ENCODE measurements at regions not wholly inside any gene's neighbourhood (a gene's known extent, or its start where the extent isn't known, plus 50 kb on each side); places are given as distances from the start of the nearest gene placed in this dataset.
"Not testable (repeated sequence)": the region's sequence is repeated elsewhere in the genome, so short reads cannot be mapped to it uniquely, and the experiment has no call there.

DNA sequence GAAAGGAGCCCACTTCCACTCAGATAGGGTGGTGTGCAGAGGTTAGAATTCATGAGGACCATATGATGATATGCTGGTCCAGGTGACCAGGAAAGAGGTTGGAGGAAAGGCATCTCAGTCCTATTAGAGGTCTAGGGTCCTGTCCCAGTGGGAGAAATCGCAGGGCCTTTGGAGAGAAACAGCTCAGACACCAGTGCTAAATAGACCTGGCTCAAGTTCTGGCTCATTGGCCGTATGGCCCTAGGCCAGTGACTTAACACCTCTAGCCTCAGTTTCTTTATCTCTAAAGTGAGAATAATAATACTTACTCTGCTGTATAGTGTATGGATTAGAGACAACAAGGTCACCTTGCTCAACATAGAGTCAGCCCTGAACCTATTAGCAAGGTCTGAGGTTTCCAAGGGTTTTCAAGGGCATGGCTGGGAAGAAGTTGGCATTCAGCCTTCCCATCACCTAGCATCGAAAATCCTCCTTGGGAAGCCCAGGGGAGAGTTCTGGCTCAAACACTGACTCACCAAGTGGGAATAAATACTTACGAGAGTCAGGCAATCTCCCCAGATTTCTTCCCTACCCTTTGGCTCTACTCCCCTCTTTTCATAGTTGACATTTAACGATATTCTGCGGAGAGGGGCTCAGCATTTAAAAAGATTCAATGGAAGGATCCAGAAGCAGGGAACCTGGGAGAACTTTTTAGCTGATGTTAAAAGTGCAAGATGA lies 473.1 kb upstream of the PODXL start:
- no peak for DNase-seq

DNA sequence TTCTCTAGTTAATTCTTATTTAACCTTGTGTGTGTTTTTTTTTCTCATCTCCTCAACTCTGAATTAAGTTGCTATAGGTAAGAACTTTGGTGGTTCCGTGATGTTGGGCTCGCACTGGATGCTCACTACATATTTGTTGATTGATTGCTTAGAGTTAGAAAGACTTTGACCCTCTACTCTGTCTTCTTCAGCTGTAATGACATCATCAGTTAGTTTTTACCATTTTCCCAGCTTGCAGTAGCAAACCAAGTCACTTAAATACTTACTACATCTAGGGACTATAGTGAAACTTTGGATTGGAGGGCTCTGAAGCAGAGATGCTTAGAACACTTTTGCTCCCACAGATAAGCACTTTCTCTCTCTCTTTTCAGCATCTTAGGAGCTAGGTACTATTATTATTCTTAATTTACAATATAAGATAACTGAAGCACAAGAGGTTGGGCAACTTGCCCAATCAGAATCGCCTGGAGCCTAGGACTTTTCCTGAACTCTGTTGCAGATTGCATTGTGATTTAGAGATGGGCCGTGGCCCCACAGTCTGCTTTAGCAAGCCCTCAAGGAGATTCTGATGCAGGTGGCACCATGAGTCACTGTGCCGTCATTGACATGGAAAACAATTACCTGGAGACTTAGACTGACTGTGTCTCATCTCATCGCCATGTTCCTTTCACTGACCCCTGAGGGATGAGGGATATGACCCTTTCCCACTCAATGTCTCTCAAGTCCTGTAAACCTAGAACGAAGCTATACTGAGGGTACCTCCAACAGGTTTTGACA lies 471.9 kb upstream of the PODXL start:
- no peak for DNase-seq

DNA sequence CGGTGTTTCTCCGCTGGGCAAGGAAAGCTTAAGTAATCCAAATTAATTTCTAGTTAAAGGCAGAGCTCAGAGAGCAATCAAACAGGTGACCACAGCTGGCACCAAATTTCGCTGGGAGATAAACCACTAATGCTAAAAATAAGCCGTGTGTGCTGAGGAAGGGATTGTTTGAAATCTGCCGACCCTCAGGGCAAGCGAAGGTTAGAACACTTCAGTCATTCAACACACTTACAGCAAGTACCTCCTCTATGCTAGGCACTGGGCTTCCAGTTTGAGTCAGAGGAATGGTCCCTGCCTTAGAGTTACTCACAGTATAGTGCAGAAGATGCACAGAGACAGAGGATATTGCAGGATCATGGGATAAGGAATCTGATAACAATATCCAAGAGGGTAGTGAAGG lies 467.9 kb upstream of the PODXL start:
- no peak for DNase-seq

DNA sequence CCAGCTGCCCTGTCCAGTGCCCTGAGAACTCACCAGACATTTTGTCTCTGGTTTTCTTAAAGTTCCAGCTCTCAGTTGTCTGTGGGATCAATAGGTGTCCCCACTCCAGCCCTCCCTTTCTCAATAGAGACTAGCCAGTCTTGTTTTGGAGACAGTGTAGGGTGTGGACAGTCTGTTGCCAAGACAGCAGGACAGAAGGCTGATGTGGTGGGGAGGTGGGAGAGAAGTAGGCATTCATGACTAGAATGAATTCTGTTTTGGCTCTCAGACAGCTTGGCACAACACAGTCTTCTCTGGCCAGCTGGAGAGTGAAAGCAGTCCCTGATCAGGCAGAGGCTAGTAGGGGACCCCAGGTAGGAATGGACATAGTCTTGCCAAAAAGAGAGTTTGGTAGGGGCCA lies 467.0 kb upstream of the PODXL start:
- no peak for DNase-seq

DNA sequence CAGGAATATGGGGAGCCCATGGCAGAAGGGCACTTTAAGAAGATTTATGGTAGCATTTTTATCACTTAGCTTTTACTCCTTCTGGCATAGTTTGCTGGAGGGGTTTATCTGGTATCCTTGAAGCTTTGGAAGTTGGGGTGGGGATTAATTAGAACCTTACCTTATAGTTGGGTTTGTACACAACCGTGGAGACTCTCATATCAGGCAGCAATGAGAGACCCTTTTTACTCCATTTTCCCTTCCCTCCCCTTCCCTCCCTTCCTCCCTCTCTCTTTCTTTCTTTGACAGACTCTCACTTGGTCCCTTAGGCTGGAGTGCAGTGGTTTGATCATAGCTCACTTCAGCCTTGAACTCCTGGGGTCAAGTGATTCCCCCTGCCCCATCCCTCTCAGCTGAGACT lies 465.8 kb upstream of the PODXL start:
- DNase-seq: no peak

DNA sequence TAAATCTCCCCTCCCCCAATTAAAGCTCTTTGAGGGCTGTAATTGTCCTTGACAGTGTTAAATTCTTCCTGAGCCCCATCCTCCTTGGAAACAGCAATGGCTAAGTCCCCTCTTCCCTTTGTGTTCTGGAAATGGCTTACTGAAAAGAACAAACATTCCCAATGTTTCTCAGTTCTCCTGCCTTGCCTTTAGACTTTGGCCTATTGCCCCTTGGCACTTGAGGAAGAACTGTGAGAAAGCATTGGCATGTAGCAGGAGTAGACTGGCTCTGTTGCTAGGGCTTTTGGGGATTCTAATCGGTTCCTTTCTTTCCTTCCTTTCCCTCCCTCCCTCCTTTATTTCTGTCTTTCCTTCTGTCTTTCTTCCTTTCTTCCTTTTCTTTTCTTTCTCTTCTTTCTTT lies 463.3 kb upstream of the PODXL start:
- DNase-seq: no peak

DNA sequence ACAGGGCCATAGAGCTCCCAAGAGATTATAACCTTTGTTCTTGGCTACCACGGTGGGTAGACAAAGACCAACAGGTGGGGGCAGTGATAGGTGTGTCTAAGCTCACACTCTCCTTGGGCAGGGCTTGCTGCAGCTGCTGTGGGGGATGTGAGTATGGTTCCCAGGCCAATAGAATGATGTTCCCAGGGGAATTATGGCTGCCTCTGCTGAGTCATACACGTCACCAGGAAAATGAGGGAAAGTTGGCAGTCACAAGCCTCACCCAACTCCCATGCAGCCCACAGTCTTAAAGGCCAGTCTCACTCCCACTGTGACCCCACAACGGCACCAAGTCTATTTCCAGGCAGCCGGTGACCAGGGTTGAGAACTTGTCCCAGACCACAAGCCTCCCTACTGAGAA lies 453.4 kb upstream of the PODXL start:
- no peak for DNase-seq

DNA sequence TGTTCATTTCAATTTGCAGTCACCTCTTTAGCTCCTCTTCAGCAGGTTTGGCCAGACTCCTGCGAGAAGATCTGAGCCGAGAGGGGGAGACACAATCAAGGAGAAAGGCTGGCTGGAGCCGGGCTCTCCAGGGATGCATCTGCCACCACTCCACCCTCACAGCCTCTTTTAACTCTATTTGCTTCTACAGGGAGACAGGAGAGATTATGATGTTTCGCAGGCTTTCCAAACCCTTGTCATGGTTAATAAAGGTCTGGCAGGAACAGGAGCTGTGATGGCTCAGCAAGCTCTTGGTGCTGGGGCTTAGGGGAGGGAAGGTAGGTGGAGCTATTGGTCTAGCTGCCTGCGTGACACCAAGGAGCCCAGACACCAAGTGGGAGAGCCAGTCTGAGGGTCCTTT lies 448.1 kb upstream of the PODXL start:
- DNase-seq: no peak

DNA sequence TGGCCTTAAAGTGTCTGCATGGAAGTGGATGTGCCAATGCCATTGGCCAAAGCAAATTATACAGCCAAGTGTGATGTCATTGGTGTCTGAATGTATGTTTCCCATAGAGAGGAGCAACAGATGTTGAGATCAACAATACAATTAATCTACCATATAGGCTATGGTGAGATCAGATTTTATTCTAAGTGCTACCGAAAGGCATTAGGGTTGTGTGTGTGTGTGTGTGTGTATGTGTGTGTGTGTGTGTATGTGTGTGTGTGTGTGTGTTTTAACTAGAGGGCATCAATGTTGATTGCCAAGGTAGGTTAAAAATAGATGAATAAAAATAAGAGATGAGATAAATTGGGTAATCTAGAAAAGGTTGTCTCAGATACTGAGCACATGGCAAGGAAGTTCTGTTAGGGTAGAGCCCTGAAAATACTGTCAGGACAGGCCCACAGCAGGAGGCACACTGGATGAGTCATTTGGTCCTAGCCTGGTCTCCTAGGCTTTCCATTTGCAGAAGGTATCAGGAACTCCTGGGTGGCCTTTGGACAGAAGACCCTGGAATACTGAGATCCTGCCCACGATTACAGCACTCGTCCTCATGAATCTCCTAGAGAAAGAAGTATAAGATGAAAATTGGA lies 446.0 kb upstream of the PODXL start:
- DNase-seq: no peak

DNA sequence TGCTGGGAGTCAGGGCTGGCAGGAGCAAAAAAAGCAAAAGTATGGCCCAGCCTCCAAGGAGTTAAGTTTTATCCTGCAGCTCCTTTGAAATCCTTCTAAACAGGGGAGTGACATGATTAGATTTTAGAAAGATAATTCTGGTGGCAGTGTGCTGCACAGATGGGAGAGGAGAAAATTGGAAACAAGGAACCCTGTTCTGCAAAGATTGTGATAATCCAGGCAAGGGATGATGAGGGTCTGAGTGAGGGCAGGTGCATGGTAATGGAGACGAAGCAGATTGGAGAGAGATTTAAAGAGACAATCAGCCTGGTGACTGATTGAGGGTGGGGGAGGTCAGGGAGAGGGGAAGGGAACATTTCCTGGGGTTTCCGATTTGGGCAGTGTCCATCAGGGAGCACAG lies 444.7 kb upstream of the PODXL start:
- DNase-seq: no peak

DNA sequence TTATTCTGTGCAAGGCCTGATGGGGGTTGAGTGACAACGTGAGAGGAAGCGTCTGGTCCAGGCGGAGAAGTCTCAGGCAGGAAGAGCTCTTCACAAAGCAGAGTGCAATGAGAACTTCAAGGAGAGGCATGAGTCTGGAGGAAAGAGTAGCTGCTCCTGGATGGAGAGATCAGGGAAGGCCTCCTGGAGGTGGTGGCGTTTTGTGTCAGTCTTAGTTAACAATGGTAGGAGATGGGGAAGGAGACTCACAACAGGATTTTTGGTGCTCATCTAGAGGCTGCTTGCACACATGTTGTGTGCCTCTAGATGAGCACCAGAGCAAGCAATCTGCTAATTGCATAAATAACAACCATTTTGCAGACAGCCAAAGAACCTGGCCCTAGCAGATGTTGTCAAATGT lies 442.8 kb upstream of the PODXL start:
- no peak for DNase-seq

DNA sequence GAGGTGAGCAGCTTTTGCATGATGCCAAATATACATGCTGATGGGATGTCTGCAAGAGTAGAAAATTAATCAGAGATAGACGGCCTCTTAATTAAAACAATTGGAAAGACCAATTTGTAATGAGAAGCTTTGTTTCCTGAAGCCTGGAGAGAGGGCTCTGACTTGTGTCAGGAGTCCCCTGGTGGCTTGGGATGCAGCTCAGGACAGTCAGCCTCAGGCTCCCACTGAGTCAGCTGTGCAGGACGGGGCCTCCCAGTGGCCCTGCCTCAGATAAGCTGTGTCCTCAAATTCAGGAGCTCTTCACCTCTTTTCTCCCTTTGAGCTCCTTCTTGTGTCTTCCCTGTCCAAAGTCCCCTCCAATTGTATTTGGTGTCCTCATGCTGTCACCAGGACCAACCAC lies 438.9 kb upstream of the PODXL start:
- DNase-seq: no peak

DNA sequence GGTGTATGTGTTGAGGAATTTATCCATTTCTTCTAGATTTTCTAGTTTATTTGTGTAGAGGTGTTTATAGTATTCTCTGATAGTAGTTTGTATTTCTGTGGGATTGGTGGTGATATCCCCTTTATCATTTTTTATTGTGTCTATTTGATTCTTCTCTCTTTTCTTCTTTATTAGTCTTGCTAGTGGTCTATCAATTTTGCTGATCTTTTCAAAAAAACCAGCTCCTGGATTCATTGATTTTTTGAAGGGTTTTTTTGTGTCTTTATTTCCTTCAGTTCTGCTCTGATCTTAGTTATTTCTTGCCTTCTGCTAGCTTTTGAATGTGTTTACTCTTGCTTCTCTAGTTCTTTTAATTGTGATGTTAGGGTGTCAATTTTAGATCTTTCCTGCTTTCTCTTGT lies 424.6 kb upstream of the PODXL start:
- DNase-seq: not testable (repeated sequence)

DNA sequence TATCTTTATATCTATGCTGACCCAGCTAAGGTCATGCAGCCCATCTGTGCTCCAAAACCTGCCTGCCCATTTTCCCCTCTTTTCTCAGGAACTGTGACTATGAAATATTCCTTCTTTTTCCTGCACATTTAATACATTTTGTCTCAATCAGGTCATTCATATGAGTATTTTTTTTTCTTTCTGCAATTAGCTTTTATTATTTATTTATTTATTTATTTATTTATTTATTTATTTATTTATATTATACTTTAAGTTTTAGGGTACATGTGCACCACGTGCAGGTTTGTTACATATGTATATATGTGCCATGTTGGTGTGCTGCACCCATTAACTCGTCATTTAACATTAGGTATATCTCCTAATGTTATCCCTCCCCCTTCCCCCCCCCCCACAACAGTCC lies 421.7 kb upstream of the PODXL start:
- DNase-seq: not testable (repeated sequence)

DNA sequence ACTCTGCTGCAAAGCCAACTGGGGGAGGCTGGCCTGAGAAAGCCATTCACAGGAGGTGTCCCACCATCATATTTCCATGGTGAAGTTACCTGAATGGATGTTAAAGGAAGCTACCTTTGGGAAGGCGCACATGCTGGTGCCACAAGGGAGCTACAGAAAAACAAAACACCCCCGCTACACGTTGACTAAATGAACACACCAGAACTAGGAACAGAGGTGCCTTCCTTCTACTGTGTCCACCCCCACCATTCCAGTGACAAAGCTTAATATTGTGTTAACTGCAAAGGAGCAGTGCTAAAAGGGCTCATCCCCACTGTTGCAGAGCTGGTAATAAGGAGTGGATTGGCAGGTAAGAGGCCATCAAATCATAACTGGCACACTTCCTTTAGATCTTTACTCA lies 420.0 kb upstream of the PODXL start:
- DNase-seq: no peak

DNA sequence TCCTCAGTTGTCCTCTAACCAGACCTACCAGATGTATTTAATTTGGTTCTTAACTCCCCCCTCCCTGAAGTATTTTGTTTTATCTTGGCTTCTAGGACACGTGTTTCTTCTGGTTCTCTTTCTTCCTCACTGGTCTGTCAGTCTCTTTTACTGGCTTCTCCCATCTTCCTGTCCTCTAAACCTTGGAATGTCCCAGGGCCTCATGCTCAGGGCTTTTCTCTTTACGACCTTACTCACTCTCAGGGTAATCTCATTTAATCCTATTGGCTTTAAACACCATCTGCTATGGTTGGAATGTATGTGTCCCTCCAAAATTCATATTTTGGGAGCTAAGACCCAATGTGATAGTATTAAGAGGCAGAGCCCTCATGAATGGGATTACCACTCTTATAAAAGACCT lies 418.2 kb upstream of the PODXL start:
- DNase-seq: no peak

DNA sequence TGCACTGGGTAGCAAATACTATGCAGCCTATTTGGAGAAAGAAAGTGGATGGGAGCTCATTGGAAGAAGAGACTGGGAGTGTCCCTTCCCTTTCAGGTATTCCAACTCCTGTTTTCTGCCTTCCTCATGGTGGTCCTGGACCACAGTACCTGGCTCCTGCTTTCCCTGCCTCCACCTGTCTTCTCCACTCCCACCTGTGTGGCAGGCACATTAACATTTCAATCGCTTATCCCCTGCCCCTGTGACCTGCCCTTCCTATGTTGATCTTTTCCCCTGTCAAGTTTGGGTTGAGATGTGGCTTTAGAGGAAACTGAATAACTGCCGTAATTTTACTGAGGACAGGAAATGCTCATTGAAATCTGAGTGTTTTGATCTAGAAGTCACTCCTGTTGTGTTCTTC lies 415.8 kb upstream of the PODXL start:
- DNase-seq: no peak

DNA sequence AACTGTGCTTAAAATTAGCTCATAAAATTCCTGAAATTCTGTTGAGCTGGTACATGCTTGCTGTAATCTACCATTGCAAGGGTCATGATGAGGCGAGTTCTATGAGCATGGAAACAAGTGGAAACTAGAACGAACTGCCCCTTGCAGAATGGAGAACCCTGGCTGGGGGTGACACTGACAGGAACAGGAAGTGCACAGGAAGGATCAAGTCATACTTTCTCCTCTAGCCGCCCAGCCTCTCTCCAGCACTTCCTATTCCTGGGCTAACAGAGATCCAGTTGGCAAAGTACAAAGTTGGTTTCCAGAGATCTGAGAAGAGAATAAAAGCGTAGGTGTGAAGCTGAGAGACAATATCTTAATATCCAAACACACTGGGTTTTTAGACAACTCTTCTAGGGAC lies 414.2 kb upstream of the PODXL start:
- no peak for DNase-seq

DNA sequence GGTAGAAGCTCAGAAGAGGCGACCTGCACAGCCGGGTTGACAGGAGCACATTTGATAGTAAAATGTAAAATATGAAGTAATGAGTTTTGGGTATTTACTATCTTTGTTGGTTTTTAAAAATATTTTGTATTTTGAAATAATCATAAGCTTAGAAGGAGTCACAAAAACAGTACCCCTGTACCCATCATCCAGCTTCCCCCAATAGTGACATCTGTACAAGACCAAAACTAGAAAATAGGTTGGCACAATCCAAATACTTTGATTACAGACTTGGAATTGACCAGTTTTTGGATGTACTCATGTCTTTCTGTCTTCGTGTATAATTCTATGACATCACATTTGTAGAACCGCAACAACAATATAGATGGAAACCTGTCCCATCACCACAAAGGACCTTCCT lies 413.1 kb upstream of the PODXL start:
- DNase-seq: no peak

DNA sequence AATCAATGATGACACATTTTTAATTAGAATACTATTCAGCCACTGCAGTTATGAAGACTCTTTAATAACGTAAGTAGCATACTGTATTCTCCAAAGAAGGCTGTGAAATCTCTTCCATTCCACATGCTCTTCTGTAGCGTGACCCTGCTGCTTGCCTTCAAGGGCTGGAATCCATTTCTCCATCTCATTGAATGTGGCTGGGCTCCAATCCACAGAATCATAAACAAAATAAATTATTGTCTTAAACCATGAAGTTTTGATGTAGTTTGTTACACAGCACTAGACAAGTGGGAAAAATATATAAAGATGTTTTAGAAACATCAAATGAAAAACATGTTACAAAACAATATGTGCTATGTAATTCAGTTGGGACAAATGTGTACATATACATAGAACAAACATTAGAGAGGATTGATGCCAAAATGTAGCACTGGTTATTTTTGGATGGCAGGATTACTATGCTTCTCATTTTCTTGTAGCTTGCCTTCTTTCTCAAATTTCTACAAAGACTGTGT lies 410.8 kb upstream of the PODXL start:
- no peak for DNase-seq

DNA sequence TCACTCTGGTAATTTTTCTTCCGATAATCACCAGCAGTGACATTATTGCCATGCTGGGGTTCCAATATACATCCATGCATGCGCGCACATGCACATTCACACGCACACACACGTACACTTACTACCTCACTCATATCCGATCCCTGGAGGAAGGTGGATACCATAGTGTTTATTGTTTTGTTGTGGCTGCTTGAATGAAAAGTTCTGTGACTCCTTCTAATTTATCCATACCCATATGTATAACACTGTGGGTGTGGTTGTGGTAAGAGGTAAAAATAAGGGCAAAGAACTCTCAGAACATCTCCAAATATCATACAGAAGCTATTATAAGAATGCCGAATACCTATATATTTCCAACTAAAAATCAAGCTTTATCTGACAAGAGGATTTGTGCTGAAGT lies 407.8 kb upstream of the PODXL start:
- no peak for DNase-seq

DNA sequence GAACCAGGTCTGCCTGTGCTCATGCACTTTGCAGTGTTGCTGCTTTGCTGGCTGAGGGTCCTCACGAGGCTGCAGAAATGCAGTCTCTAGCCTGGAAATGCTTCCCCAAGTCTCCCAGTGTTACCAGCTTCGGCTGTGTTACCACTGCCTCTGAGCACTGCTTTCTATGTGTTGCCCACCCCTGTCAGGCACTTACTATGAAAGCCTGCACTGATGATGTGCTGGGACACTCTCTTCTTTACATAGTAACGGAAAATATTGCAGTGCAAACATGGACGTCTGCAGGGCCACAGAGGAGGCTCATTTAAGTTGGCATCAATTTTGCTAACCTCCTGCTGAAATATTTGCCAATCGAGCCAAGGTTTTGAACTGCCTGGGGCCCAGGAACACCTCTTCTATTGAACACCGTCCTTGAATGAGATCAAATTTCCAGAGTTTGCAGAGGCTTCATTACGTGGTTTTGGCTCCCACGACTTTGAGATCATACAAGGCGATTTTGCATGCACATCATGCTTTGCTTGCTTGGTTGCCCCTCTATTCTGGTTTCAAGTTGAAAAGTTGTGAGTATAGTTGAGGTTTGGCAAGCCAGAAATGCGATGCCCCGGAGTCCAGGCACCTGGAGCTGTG lies 404.7 kb upstream of the PODXL start:
- DNase-seq: no peak

DNA sequence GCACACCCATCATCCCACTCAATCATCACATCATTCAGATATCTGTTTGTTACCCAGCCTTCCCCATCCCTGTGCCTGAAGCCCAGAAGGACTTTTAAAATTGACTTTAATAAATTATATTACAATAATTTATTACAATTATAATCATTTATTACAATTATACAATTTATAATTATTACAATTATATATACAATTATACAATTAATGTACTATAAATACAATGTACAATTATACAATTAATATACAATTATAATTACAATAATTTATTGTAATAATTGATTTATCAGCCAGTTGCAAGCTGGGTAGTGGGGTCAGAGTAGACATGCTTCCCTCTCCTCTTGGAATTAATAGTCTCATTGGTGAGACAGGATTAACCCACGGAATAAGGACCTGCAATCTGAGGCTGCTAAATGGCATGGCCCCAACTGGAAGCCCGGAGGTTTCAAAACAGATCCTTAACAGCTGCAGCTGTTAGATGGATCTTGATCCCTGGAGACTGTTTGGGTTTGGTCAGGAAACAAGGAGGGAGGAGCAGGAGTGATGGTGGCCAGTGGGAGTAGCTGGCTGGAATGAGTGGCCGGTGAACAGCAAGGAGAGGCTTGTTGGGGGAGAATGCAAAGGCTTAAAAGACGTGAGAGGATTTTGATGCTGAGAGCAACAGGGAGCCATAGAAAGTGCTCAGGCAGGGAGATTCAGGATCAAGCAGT lies 402.8 kb upstream of the PODXL start:
- DNase-seq: no peak

Measured in activated CD4-positive, alpha-beta T cell treated with anti-CD3 and anti-CD28 coated beads, Interleukin-2, amount 50 U/mL, for 48 hours (primary cell).